HEK293 (cell line): ENCODE measurements at regions not wholly inside any gene's neighbourhood (a gene's known extent, or its start where the extent isn't known, plus 50 kb on each side); places are given as distances from the start of the nearest gene placed in this dataset.

ENCODE experiments used
- CTCF ChIA-PET: fragments of 350-600 bp; formaldehyde crosslinking; extraction: SDS; loops from one replicate; lab custom pipeline; 2021; ENCODE audit warnings: antibody characterized with exemption; lab: Yijun Ruan, JAX
- POLR2A ChIA-PET: fragments of 300-600 bp; formaldehyde crosslinking; extraction: SDS; loops from one replicate; lab custom pipeline; 2020; ENCODE audit warnings: antibody characterized with exemption, inconsistent platforms; lab: Yijun Ruan, JAX
- H3K27ac ChIP-seq: fragments of 200-500 bp; sonication (Bioruptor generic); 2 replicates; pipeline ENCODE4 v1.5.1; 2014; ENCODE audit warnings: low read depth, low read length, control low read depth, inconsistent platforms; ENCODE audit errors: extremely low read depth
- H3K36me3 ChIP-seq, 2 experiments: fragments of 200-500 bp in 1 of 2; sonication (Bioruptor generic) in 1 of 2; 1 replicate in 1 of 2; 2 replicates in 1 of 2; pipeline ENCODE4 v1.5.1; 2014 to 2017; ENCODE audit warnings: inconsistent platforms in 2 of 2, low read length in 2 of 2; ENCODE audit not compliant: control insufficient read depth in 2 of 2, insufficient read depth in 1 of 2
- H3K4me1 ChIP-seq: fragments of 200-500 bp; sonication (Bioruptor generic); 2 replicates; pipeline ENCODE4 v1.5.1; 2014; ENCODE audit warnings: mild to moderate bottlenecking, low read length, inconsistent platforms; ENCODE audit not compliant: control insufficient read depth, insufficient read depth
- H3K4me3 ChIP-seq: 2 replicates; pipeline ENCODE4 v1.5.1; 2011; ENCODE audit warnings: low read depth, mild to moderate bottlenecking, control low read depth, low read length, moderate library complexity
- H3K9me3 ChIP-seq: fragments of 200-500 bp; sonication (Bioruptor generic); 2 replicates; pipeline ENCODE4 v1.5.1; 2014; ENCODE audit warnings: low read depth, low read length, inconsistent platforms; ENCODE audit not compliant: control insufficient read depth, insufficient read depth
- BCL6B ChIP-seq: fragments of 450-650 bp; formaldehyde crosslinking; IDR thresholded peaks from 2 replicates; pipeline ENCODE4 v1.5.1; 2017; ENCODE audit warnings: missing biosample characterization, missing genetic modification characterization
- EGR2 ChIP-seq: fragments of 450-650 bp; formaldehyde crosslinking; IDR thresholded peaks from 2 replicates; pipeline ENCODE4 v1.5.1; 2016; ENCODE audit warnings: low read depth, missing biosample characterization, missing genetic modification characterization
- HIC1 ChIP-seq: fragments of 450-650 bp; formaldehyde crosslinking; IDR thresholded peaks from 2 replicates; pipeline ENCODE4 v1.5.1; 2016; ENCODE audit warnings: missing biosample characterization, missing genetic modification characterization
- INSM2 ChIP-seq: fragments of 450-650 bp; formaldehyde crosslinking; IDR thresholded peaks from 2 replicates; pipeline ENCODE4 v1.5.1; 2016; ENCODE audit warnings: missing biosample characterization, missing genetic modification characterization
- KLF1 ChIP-seq: fragments of 450-650 bp; formaldehyde crosslinking; IDR thresholded peaks from 2 replicates; pipeline ENCODE4 v1.5.1; 2016; ENCODE audit warnings: missing biosample characterization, missing genetic modification characterization
- OSR2 ChIP-seq: fragments of 450-650 bp; formaldehyde crosslinking; IDR thresholded peaks from 2 replicates; pipeline ENCODE4 v1.5.1; 2016; ENCODE audit warnings: missing biosample characterization, missing genetic modification characterization
- PRDM1 ChIP-seq: fragments of 450-650 bp; formaldehyde crosslinking; IDR thresholded peaks from 2 replicates; pipeline ENCODE4; 2016; ENCODE audit warnings: missing biosample characterization, missing genetic modification characterization
- ZBTB1 ChIP-seq: fragments of 450-650 bp; formaldehyde crosslinking; IDR thresholded peaks from 2 replicates; pipeline ENCODE4 v1.5.1; 2016; ENCODE audit warnings: missing biosample characterization, missing genetic modification characterization
- ZBTB10 ChIP-seq: fragments of 450-650 bp; formaldehyde crosslinking; IDR thresholded peaks from 2 replicates; pipeline ENCODE4 v1.5.1; 2016; ENCODE audit warnings: missing biosample characterization, missing genetic modification characterization
- ZBTB49 ChIP-seq: fragments of 450-650 bp; formaldehyde crosslinking; IDR thresholded peaks from 2 replicates; pipeline ENCODE4 v1.5.1; 2016; ENCODE audit warnings: missing biosample characterization, missing genetic modification characterization, low read depth
- ZBTB7A ChIP-seq: fragments of 450-650 bp; formaldehyde crosslinking; IDR thresholded peaks from 2 replicates; pipeline ENCODE4 v1.5.1; 2016; ENCODE audit warnings: low read depth, missing biosample characterization, missing genetic modification characterization
- ZEB2 ChIP-seq: fragments of 450-650 bp; formaldehyde crosslinking; IDR thresholded peaks from 2 replicates; pipeline ENCODE4 v1.5.1; 2016; ENCODE audit warnings: missing biosample characterization, missing genetic modification characterization
- ZFP3 ChIP-seq: fragments of 450-650 bp; formaldehyde crosslinking; IDR thresholded peaks from 2 replicates; pipeline ENCODE4 v1.5.1; 2016; ENCODE audit warnings: low read depth, missing biosample characterization, missing genetic modification characterization
- ZNF133 ChIP-seq: fragments of 450-650 bp; formaldehyde crosslinking; IDR thresholded peaks from 2 replicates; pipeline ENCODE4 v1.5.1; 2016; ENCODE audit warnings: missing biosample characterization, missing genetic modification characterization
- ZNF157 ChIP-seq: fragments of 450-650 bp; formaldehyde crosslinking; IDR thresholded peaks from 2 replicates; pipeline ENCODE4 v1.5.1; 2016; ENCODE audit warnings: missing biosample characterization, missing genetic modification characterization
- ZNF18 ChIP-seq: fragments of 450-650 bp; formaldehyde crosslinking; IDR thresholded peaks from 2 replicates; pipeline ENCODE4 v1.5.1; 2016; ENCODE audit warnings: missing biosample characterization, missing genetic modification characterization
- ZNF549 ChIP-seq: fragments of 450-650 bp; IDR thresholded peaks from 2 replicates; pipeline ENCODE4 v1.5.1; 2018; ENCODE audit warnings: missing biosample characterization, missing genetic modification characterization, mild to moderate bottlenecking, inconsistent platforms, moderate library complexity
- ZSCAN4 ChIP-seq: fragments of 450-650 bp; formaldehyde crosslinking; IDR thresholded peaks from 2 replicates; pipeline ENCODE4 v1.5.1; 2017; ENCODE audit warnings: missing biosample characterization, missing genetic modification characterization

GRCh38 chr3:104526901-104527401, 839.8 kb upstream of the ALCAM start:
- Histone ChIP-seq H3K4me1 (no peaks in the 10 kb centered on the region), H3K9me3 (no peaks in the 10 kb centered on the region), H3K36me3 (no peaks in the 10 kb centered on the region), H3K4me3 (no peak overlapping the region), H3K27ac (no peak overlapping the region)
- ChIA-PET POLR2A (no interaction called here), CTCF (no interaction called here)
- no peak for TF ChIP-seq ZBTB10 (tag by site-specific recombination)
- no peak for TF ChIP-seq INSM2 (tag by site-specific recombination)

GRCh38 chr3:104530934-104531333, 835.8 kb upstream of the ALCAM start:
- Histone ChIP-seq H3K4me1 (no peaks in the 10 kb centered on the region), H3K9me3 (no peaks in the 10 kb centered on the region), H3K4me3 (no peak overlapping the region), H3K27ac (no peak overlapping the region), H3K36me3 (no peaks in the 10 kb centered on the region)
- POLR2A ChIA-PET, result no interaction called here
- TF ChIP-seq ZBTB7A (tag by site-specific recombination) (no peak), BCL6B (no peak), KLF1 (tag by site-specific recombination) (no peak), ZNF18 (tag by site-specific recombination) (no peak), ZSCAN4 (no peak), ZNF549 (tag by site-specific recombination) (no peak), ZNF133 (tag by site-specific recombination) (no peak), PRDM1 (tag by site-specific recombination) (no peak)
- CTCF ChIA-PET, result no interaction called here

GRCh38 chr3:104536715-104537114, 830.0 kb upstream of the ALCAM start:
- H3K36me3 ChIP-seq, result no peaks in the 10 kb centered on the region
- no peaks in the 10 kb centered on the region for H3K9me3 ChIP-seq
- CTCF ChIA-PET, result no interaction called here
- POLR2A ChIA-PET, result no interaction called here
- H3K27ac ChIP-seq, result no peak overlapping the region
- H3K4me3 ChIP-seq, result no peak overlapping the region
- H3K4me1 ChIP-seq, result no peaks in the 10 kb centered on the region
- TF ChIP-seq OSR2 (tag by site-specific recombination), result no peak
- TF ChIP-seq ZBTB49, result no peak
- TF ChIP-seq ZBTB1 (tag by site-specific recombination), result no peak
- TF ChIP-seq ZNF157, result no peak
- no peak for TF ChIP-seq EGR2 (tag by site-specific recombination)
- TF ChIP-seq HIC1, result no peak
- TF ChIP-seq ZFP3 (tag by site-specific recombination), result no peak
- TF ChIP-seq ZEB2 (tag by site-specific recombination), result no peak
